ENCODE measurements at regions not wholly inside any gene's neighbourhood (a gene's known extent, or its start where the extent isn't known, plus 50 kb on each side); places are given as distances from the start of the nearest gene placed in this dataset.
A peak's percentile ranks its signal among the peaks of the same experiment; 100 is the strongest.

DNA sequence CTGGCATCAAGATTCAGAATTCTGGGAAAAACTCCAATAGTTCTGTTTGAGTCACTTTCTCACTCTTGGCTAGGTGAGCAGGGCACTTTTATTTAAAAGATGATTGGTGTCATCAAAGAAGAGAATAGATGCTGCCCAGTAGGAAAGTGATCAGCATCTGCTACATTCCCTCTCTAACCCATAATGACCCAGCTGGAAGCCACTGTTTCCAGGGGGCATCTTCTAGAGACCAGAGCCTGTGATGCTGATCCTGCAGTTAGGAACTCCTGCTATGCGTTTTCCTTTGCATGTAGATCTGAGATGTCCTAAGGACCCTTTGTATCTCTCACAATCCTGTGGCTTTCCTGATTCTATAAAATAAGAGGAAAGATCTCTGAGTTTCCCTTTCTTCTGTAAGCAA, 79.9 kb upstream of the TMTC1 start:
- TF ChIP-seq, protein P1, sequence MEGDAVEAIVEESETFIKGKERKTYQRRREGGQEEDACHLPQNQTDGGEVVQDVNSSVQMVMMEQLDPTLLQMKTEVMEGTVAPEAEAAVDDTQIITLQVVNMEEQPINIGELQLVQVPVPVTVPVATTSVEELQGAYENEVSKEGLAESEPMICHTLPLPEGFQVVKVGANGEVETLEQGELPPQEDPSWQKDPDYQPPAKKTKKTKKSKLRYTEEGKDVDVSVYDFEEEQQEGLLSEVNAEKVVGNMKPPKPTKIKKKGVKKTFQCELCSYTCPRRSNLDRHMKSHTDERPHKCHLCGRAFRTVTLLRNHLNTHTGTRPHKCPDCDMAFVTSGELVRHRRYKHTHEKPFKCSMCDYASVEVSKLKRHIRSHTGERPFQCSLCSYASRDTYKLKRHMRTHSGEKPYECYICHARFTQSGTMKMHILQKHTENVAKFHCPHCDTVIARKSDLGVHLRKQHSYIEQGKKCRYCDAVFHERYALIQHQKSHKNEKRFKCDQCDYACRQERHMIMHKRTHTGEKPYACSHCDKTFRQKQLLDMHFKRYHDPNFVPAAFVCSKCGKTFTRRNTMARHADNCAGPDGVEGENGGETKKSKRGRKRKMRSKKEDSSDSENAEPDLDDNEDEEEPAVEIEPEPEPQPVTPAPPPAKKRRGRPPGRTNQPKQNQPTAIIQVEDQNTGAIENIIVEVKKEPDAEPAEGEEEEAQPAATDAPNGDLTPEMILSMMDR (IDR thresholded peaks at IDR 0.05; ENCODE audit: insufficient read depth, low read length, poor library complexity, severe bottlenecking): no peak
- no peak for DNase-seq (ENCODE audit: extremely low read depth, insufficient read length)
- Histone ChIP-seq H3K27me3 (replicated peaks; ENCODE audit: control insufficient read depth, insufficient read depth, low read length) (no peaks in the 10 kb centered on the region), H3K36me3 (ENCODE audit: control insufficient read depth, insufficient read depth, low read length) (no peaks in the 10 kb centered on the region), H3K4me3 (replicated peaks; ENCODE audit: low read depth, low read length) (no peak overlapping the region)

DNA sequence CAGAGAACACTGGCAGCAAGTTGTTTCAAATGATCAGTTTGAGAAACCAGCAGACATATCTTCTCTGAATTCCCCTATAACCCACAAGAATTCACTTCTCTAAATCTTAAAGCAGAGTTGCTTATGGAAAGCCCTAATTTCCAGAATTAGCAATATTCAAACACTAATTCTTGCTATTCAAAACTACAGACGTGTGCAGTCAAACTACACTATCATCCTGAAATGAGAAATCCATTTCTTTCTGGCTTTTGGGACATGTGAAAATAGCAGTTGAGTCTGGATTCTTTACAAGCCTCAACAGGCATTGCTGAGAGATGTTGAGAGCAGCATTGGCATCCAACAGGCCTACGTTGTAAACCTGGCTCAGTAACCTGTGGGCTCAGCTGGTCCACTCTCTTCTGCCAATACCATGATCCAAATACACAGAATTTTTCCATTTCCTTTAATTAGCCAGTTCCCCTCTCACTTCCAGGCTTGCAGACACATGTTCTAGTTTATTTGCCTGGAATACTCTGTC, 74.6 kb upstream of the TMTC1 start:
- no peak overlapping the region for H3K4me3 ChIP-seq (replicated peaks; ENCODE audit: low read depth, low read length)
- H3K27me3 ChIP-seq (replicated peaks; ENCODE audit: control insufficient read depth, insufficient read depth, low read length): no peaks in the 10 kb centered on the region
- H3K36me3 ChIP-seq (ENCODE audit: control insufficient read depth, insufficient read depth, low read length): no peaks in the 10 kb centered on the region
- TF ChIP-seq, protein P1 (IDR thresholded peaks at IDR 0.05; ENCODE audit: insufficient read depth, low read length, poor library complexity, severe bottlenecking): no peak
- DNase-seq (ENCODE audit: extremely low read depth, insufficient read length): peak; percentile 0

DNA sequence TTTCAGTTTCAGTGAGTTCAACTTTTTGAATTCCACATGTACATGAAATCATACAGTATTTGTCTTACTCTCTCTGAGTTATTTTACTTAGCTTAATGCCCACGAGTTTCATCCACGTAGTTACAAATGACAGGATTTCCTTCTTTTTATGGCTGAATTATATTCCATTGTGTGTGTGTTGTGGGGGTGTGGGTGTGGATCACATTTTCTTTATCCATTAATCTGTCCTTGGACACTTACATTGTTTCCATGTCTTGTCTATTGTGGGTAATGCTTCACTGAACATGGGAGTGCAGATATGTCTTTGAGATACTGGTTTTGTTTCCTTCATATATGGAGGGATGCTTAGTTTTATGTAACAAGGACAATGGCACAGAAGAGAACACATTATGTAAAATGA, 63.5 kb upstream of the TMTC1 start:
- TF ChIP-seq, protein P1 (IDR thresholded peaks at IDR 0.05; ENCODE audit: insufficient read depth, low read length, poor library complexity, severe bottlenecking): no peak
- H3K36me3 ChIP-seq (ENCODE audit: control insufficient read depth, insufficient read depth, low read length): no peaks in the 10 kb centered on the region
- no peak overlapping the region for H3K4me3 ChIP-seq (replicated peaks; ENCODE audit: low read depth, low read length)
- no peaks in the 10 kb centered on the region for H3K27me3 ChIP-seq (replicated peaks; ENCODE audit: control insufficient read depth, insufficient read depth, low read length)
- DNase-seq (ENCODE audit: extremely low read depth, insufficient read length): no peak

DNA sequence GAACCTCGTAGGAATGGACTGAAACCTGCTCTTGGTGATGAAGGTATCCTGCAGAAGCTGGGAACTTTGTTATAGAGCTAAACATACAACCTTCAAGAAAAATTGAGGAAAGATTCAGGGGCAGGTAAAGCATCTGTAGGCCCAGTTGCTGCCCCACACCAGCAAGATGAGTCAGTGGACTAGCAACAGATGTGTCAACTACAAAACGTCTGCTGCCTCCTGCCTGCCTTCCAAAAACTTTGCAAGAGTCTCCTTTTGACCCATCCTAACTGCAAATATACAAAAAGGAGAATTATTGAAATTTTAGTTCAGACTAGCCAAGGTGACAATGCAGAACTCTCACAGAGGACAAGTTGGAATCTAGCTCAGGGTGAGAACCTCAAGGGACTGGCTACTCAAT, 60.9 kb upstream of the TMTC1 start:
- Histone ChIP-seq H3K27me3 (replicated peaks; ENCODE audit: control insufficient read depth, insufficient read depth, low read length) (no peaks in the 10 kb centered on the region), H3K4me3 (replicated peaks; ENCODE audit: low read depth, low read length) (no peak overlapping the region), H3K36me3 (ENCODE audit: control insufficient read depth, insufficient read depth, low read length) (no peaks in the 10 kb centered on the region)
- no peak for DNase-seq (ENCODE audit: extremely low read depth, insufficient read length)
- TF ChIP-seq, protein P1 (IDR thresholded peaks at IDR 0.05; ENCODE audit: insufficient read depth, low read length, poor library complexity, severe bottlenecking): no peak

DNA sequence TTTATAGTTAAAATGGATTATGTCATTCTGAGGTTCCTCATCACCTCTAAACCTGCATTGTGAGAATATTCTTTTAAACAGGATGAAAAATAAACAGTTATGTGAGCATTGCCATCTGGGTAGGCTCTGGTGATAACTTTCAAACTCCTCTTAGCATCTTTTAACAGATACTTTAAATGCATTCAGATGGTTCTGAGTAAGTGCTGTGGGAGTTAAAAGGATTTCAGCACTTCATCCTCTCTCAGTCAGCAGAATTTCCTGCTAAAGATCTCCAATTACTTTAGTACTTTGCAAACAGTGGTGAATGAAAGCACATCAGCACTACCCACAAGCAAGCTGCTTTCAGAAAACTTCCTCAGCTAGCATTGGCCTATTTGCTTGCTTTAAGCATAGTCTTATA, 59.3 kb upstream of the TMTC1 start:
- H3K4me3 ChIP-seq (replicated peaks; ENCODE audit: low read depth, low read length): no peak overlapping the region
- TF ChIP-seq, protein P1 (IDR thresholded peaks at IDR 0.05; ENCODE audit: insufficient read depth, low read length, poor library complexity, severe bottlenecking): no peak
- DNase-seq (ENCODE audit: extremely low read depth, insufficient read length): no peak
- no peaks in the 10 kb centered on the region for H3K27me3 ChIP-seq (replicated peaks; ENCODE audit: control insufficient read depth, insufficient read depth, low read length)
- H3K36me3 ChIP-seq (ENCODE audit: control insufficient read depth, insufficient read depth, low read length): no peaks in the 10 kb centered on the region

DNA sequence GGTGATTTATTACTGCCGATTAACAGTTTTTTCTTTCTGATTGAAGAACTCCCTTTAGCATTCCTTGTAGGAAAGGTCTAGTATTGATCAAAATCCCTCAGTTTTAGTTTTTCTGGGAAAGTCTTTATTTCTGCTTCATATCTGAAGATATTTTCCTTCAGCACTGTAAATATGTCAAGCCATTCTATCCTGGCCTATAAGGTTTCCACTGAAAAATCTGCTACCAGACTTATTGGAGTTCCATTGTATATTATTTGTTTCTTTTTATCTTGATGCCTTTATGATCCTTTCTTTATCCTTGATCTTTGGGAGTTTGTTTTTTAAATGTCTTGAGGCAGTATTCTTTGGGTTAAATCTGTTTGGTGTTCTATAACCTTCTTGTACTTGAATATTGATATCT, 55.0 kb upstream of the TMTC1 start:
- Histone ChIP-seq H3K27me3 (replicated peaks; ENCODE audit: control insufficient read depth, insufficient read depth, low read length) (no peaks in the 10 kb centered on the region), H3K36me3 (ENCODE audit: control insufficient read depth, insufficient read depth, low read length) (no peaks in the 10 kb centered on the region), H3K4me3 (replicated peaks; ENCODE audit: low read depth, low read length) (no peak overlapping the region)
- no peak for DNase-seq (ENCODE audit: extremely low read depth, insufficient read length)
- TF ChIP-seq, protein P1 (IDR thresholded peaks at IDR 0.05; ENCODE audit: insufficient read depth, low read length, poor library complexity, severe bottlenecking): no peak
